K562 (cell line): ENCODE measurements at regions not wholly inside any gene's neighbourhood (a gene's known extent, or its start where the extent isn't known, plus 50 kb on each side); places are given as distances from the start of the nearest gene placed in this dataset.

Experiments used
- ATAC-seq: fragments of 200-7000 bp; cut with Tn5 transposase; 3 replicates; pipeline ENCODE4 v1.9.1; 2020; ENCODE audit warnings: moderate library complexity
- BruUV-seq: library from RNA; stranded (reverse); fragments of 400-500 nt; replicated peaks from 2 replicates; lab custom pipeline; 2021; lab: Mats Ljungman, UMichigan
- CTCF ChIA-PET: fragments of 300-600 bp; formaldehyde crosslinking; extraction: SDS; loops from one replicate; lab custom pipeline; 2021; ENCODE audit warnings: low intra/inter-chr PET ratio; lab: Yijun Ruan, JAX
- POLR2A ChIA-PET: fragments of 300-600, 350-650 bp; sonication (Branson Sonifier 250); formaldehyde crosslinking; extraction: SDS; loops from one replicate; lab custom pipeline; 2021; ENCODE audit warnings: antibody characterized with exemption, inconsistent platforms; lab: Yijun Ruan, JAX
- DNase-seq, 4 experiments: peaks; one replicate each; pipeline versions ENCODE4 v3.0.0 to v3.0.0-alpha.2; 2011 to 2018; ENCODE audit warnings: low spot score in 3 of 4, mixed read lengths in 3 of 4; ENCODE audit errors: extremely low read depth in 1 of 4
- FAIRE-seq: peaks from 2 replicates; lab custom pipeline; 2011; peaks lifted over from hg19 to GRCh38; lab: Jason Lieb, UNC
- H2AFZ ChIP-seq: 2 replicates; pipeline ENCODE4 v1.6.0; 2011; ENCODE audit warnings: low read depth, low read length, control low read depth, inconsistent platforms
- H3K27ac ChIP-seq: fragments of 200-600 bp; 3 replicates; pipeline ENCODE4 v1.8.0; 2011; ENCODE audit warnings: low read depth, mild to moderate bottlenecking, control low read depth, inconsistent platforms, low read length, moderate library complexity, mixed read lengths; ENCODE audit errors: extremely low read depth
- H3K27me3 ChIP-seq, 2 experiments: fragments of 300-600 bp in 1 of 2; 2 replicates in 1 of 2; 3 replicates in 1 of 2; pipeline versions ENCODE4 v1.6.0 to v1.8.0; 2011; ENCODE audit warnings: inconsistent platforms in 2 of 2, low read length in 2 of 2, mild to moderate bottlenecking in 1 of 2, mixed read lengths in 1 of 2, moderate library complexity in 1 of 2; ENCODE audit not compliant: control insufficient read depth in 2 of 2, insufficient read depth in 2 of 2
- H3K36me3 ChIP-seq: fragments of 300-600 bp; 3 replicates; pipeline ENCODE4 v1.8.0; 2011; ENCODE audit warnings: mild to moderate bottlenecking, low read length, inconsistent platforms; ENCODE audit not compliant: control insufficient read depth, insufficient read depth
- H3K4me1 ChIP-seq, 2 experiments: fragments of 200-600 bp in 1 of 2; replicated peaks in 1 of 2; 2 replicates in 1 of 2; 3 replicates in 1 of 2; pipeline versions ENCODE4 v1.5.1 to v1.8.0; 2011; ENCODE audit warnings: inconsistent platforms in 2 of 2, low read length in 2 of 2, mild to moderate bottlenecking in 1 of 2, mixed read lengths in 1 of 2, moderate library complexity in 1 of 2; ENCODE audit not compliant: control insufficient read depth in 2 of 2, insufficient read depth in 2 of 2
- H3K4me2 ChIP-seq: 2 replicates; pipeline ENCODE4 v1.6.1; 2011; ENCODE audit warnings: low read length, control low read depth, inconsistent platforms, mixed read lengths; ENCODE audit not compliant: insufficient read depth
- H3K4me3 ChIP-seq: fragments of 200-600 bp; sonication (generic), shearing (Covaris generic); 2 replicates; pipeline ENCODE4 v1.5.1; 2016; ENCODE audit warnings: control low read depth, inconsistent platforms
- H3K79me2 ChIP-seq: fragments of 200-600 bp; 3 replicates; pipeline ENCODE4 v1.8.0; 2011; ENCODE audit warnings: low read length, inconsistent platforms; ENCODE audit not compliant: control insufficient read depth, insufficient read depth
- H3K9ac ChIP-seq, 2 experiments: 2 replicates each; pipeline versions ENCODE4 v1.6.0 to v1.6.1; 2011; ENCODE audit warnings: low read depth in 2 of 2, low read length in 2 of 2, control low read depth in 1 of 2, inconsistent platforms in 1 of 2, mild to moderate bottlenecking in 1 of 2, mixed read lengths in 1 of 2; ENCODE audit not compliant: insufficient read depth in 1 of 2
- H3K9me1 ChIP-seq: one replicate; pipeline ENCODE4 v1.6.0; 2011; ENCODE audit warnings: inconsistent platforms, mild to moderate bottlenecking, low read length, moderate library complexity; ENCODE audit not compliant: control insufficient read depth, insufficient read depth
- H3K9me3 ChIP-seq: replicated peaks from 2 replicates; pipeline ENCODE4 v1.5.1; 2011; ENCODE audit warnings: low read depth, low read length, inconsistent platforms; ENCODE audit not compliant: control insufficient read depth, insufficient read depth
- H4K20me1 ChIP-seq: replicated peaks from 2 replicates; pipeline ENCODE4 v1.6.1; 2011; ENCODE audit warnings: low read length, inconsistent platforms, mixed read lengths; ENCODE audit not compliant: control insufficient read depth, insufficient read depth
- CTBP1 ChIP-seq: fragments of 450-650 bp; IDR thresholded peaks from 2 replicates; pipeline ENCODE4 v1.6.1; 2016; ENCODE audit warnings: borderline replicate concordance
- CTCF ChIP-seq, 3 experiments: IDR thresholded peaks in 2 of 3; conservative IDR thresholded peaks in 1 of 3; 2 replicates each; pipeline ENCODE4 v1.5.1; 2011 to 2012; ENCODE audit warnings: low read length in 3 of 3, mild to moderate bottlenecking in 3 of 3, control low read depth in 2 of 3, improper control_type of control experiment in 1 of 3, inconsistent platforms in 1 of 3, low read depth in 1 of 3, mixed read lengths in 1 of 3, moderate library complexity in 1 of 3; ENCODE audit not compliant: insufficient read depth in 2 of 3
- DNMT1 ChIP-seq: fragments of 450-650 bp; IDR thresholded peaks from 2 replicates; pipeline ENCODE4 v1.6.1; 2016; ENCODE audit warnings: antibody characterized with exemption, mild to moderate bottlenecking
- EGR1 ChIP-seq: fragments of 450-650 bp; conservative IDR thresholded peaks from 2 replicates; pipeline ENCODE4 v1.6.1; 2017; ENCODE audit warnings: mild to moderate bottlenecking
- ILF3 ChIP-seq: fragments of 450-650 bp; IDR thresholded peaks from 2 replicates; pipeline ENCODE4 v1.6.1; 2018; ENCODE audit warnings: antibody characterized with exemption, mild to moderate bottlenecking, moderate library complexity, borderline replicate concordance
- RAD21 ChIP-seq, 2 experiments: fragments of 250-450 bp in 1 of 2; fragments of 450-650 bp in 1 of 2; sonication (Bioruptor Pico) in 1 of 2; formaldehyde crosslinking in 1 of 2; IDR thresholded peaks in 1 of 2; conservative IDR thresholded peaks in 1 of 2; 2 replicates each; pipeline versions ENCODE4 v1.4.0 to v1.8.0; 2020 to 2022; ENCODE audit warnings: mild to moderate bottlenecking in 2 of 2, moderate library complexity in 1 of 2
- RFX1 ChIP-seq: fragments of 450-650 bp; IDR thresholded peaks from 2 replicates; pipeline ENCODE4 v1.6.1; 2016; ENCODE audit warnings: mild to moderate bottlenecking, moderate library complexity
- SMAD2 ChIP-seq: fragments of 150-350 bp; IDR thresholded peaks from 2 replicates; pipeline ENCODE4 v1.6.1; 2014; ENCODE audit warnings: low read depth, mild to moderate bottlenecking, low read length
- SRF ChIP-seq, 2 experiments: fragments of 250-450, 450-650 bp in 1 of 2; sonication (Bioruptor Pico) in 1 of 2; sonication (generic) in 1 of 2; formaldehyde crosslinking; IDR thresholded peaks; 2 replicates each; pipeline versions ENCODE4 v1.5.0 to v1.5.1; 2020 to 2022; ENCODE audit warnings: mild to moderate bottlenecking in 1 of 2, missing genetic modification reagents in 1 of 2
- ZNF354B ChIP-seq: fragments of 250-450 bp; sonication (Bioruptor Pico); IDR thresholded peaks from 2 replicates; pipeline ENCODE4 v1.4.0; 2020
- ZNF639 ChIP-seq, 2 experiments: fragments of 200-800 bp in 1 of 2; sonication (Bioruptor generic) in 1 of 2; sonication (generic) in 1 of 2; formaldehyde crosslinking in 1 of 2; IDR thresholded peaks in 1 of 2; conservative IDR thresholded peaks in 1 of 2; 2 replicates each; pipeline versions ENCODE4 v1.5.0 to v1.6.1; 2016 to 2020; ENCODE audit warnings: missing compliant biosample characterization in 1 of 2, missing genetic modification characterization in 1 of 2, missing genetic modification reagents in 1 of 2
- ZNF785 ChIP-seq: fragments of 250-450 bp; sonication (Bioruptor Pico); IDR thresholded peaks from 2 replicates; pipeline ENCODE4 v1.4.0; 2020; ENCODE audit warnings: mild to moderate bottlenecking
- WGBS: fragments of 100-300 bp; shearing (Covaris generic); methylation state at CpG from one replicate; pipeline ENCODE4 v1.1.6; 2016; ENCODE audit warnings: low coverage, mixed read lengths; ENCODE audit not compliant: insufficient coverage; ENCODE audit errors: missing lambda C conversion rate; 5-methylcytosine and 5-hydroxymethylcytosine counted together
- in situ Hi-C: fragments of 300-500 bp; cut with MboI; formaldehyde crosslinking; loops from 4 replicates; pipeline ENCODE4 v1.15.0; 2018; ENCODE audit warnings: inconsistent platforms, mixed read lengths
- intact Hi-C: fragments of 100-400 bp; cut with micrococcal nuclease; formaldehyde crosslinking; loops from 2 replicates; pipeline ENCODE4 v1.14.2; 2022

- TF ChIP-seq ZNF639 (CRISPR knock-in tag; conservative IDR thresholded peaks at IDR 0.05 in 1 of 2, IDR thresholded peaks at IDR 0.05 in 1 of 2) (no peak), SMAD2 (no peak), CTBP1 (no peak), ZNF354B (CRISPR knock-in tag) (no peak), SRF (CRISPR knock-in tag; IDR thresholded peaks at IDR 0.05) (no peak), RFX1 (no peak), ILF3 (no peak), DNMT1 (no peak), EGR1 (no peak)
- TF ChIP-seq, all 486 proteins: peak for 0
Measured at GRCh38 chrX:35374116-35374515, 424.0 kb upstream of the MAGEB16 start (continued).

- Histone ChIP-seq H2AFZ (no peak overlapping the region), H3K4me1 (no peaks in the 10 kb centered on the region), H3K36me3 (no peaks in the 10 kb centered on the region), H4K20me1 (no peaks in the 10 kb centered on the region), H3K4me3 (no peak overlapping the region), H3K27ac (no peak overlapping the region), H3K9me3 (no peaks in the 10 kb centered on the region), H3K4me2 (no peak overlapping the region), H3K9me1 (no peaks in the 10 kb centered on the region), H3K9ac (no peak overlapping the region), H3K27me3 (no peaks in the 10 kb centered on the region), H3K79me2 (no peaks in the 10 kb centered on the region)
- intact Hi-C loops = no loop called here
- FAIRE-seq = no peak
- POLR2A ChIA-PET = no interaction called here
- 6% methylated on average over 5 of the region's 6 CpGs for WGBS
- in situ Hi-C loops = no loop called here
- TF ChIP-seq RAD21 (CRISPR knock-in tag; conservative IDR thresholded peaks at IDR 0.05 in 1 of 2, IDR thresholded peaks at IDR 0.05 in 1 of 2) = peak in 1 of 2 experiments; percentile 49; a peak in 2 of 4 replicates
- TF ChIP-seq ZNF785 (CRISPR knock-in tag) = no peak
- TF ChIP-seq CTCF (IDR thresholded peaks at IDR 0.05 in 2 of 3, conservative IDR thresholded peaks at IDR 0.05 in 1 of 3; ENCODE audit: insufficient read depth in 2 of 3, low read depth in 1 of 3, low read length in 3 of 3) = peak in 2 of 3 experiments; percentile 14 to 29; a peak in 1 of 6 replicates
- no TSS peak for BruUV-seq
- ATAC-seq = no peak
- CTCF ChIA-PET = no interaction called here
- peak in 2 of 4 experiments; percentile 2 for DNase-seq
Measured at GRCh38 chrX:35380808-35381700, 417.1 kb upstream of the MAGEB16 start.
